Astrocyte (in vitro differentiated cells and primary cell): ENCODE measurements at regions not wholly inside any gene's neighbourhood (a gene's known extent, or its start where the extent isn't known, plus 50 kb on each side); places are given as distances from the start of the nearest gene placed in this dataset.

Experiments
- EZH2 ChIP-seq: IDR thresholded peaks from 2 replicates; pipeline ENCODE4 v1.6.1; 2012; ENCODE audit warnings: mild to moderate bottlenecking, low read length, inconsistent platforms; ENCODE audit not compliant: insufficient read depth
- TF ChIP-seq, protein P1 (sequence below): IDR thresholded peaks from 2 replicates; pipeline ENCODE4 v1.5.1; 2011; ENCODE audit warnings: low read depth, mild to moderate bottlenecking, inconsistent platforms, low read length, moderate library complexity; ENCODE audit not compliant: insufficient read depth

- TF ChIP-seq, protein P1, sequence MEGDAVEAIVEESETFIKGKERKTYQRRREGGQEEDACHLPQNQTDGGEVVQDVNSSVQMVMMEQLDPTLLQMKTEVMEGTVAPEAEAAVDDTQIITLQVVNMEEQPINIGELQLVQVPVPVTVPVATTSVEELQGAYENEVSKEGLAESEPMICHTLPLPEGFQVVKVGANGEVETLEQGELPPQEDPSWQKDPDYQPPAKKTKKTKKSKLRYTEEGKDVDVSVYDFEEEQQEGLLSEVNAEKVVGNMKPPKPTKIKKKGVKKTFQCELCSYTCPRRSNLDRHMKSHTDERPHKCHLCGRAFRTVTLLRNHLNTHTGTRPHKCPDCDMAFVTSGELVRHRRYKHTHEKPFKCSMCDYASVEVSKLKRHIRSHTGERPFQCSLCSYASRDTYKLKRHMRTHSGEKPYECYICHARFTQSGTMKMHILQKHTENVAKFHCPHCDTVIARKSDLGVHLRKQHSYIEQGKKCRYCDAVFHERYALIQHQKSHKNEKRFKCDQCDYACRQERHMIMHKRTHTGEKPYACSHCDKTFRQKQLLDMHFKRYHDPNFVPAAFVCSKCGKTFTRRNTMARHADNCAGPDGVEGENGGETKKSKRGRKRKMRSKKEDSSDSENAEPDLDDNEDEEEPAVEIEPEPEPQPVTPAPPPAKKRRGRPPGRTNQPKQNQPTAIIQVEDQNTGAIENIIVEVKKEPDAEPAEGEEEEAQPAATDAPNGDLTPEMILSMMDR = no peak
- no peak for TF ChIP-seq EZH2
Measured at GRCh38 chr16:77592021-77592420, 130.3 kb upstream of the NUDT7 start.
